Thyroid gland (tissue), 4 donors: ENCODE measurements at regions not wholly inside any gene's neighbourhood (a gene's known extent, or its start where the extent isn't known, plus 50 kb on each side); places are given as distances from the start of the nearest gene placed in this dataset.
"Not testable (repeated sequence)": the region's sequence is repeated elsewhere in the genome, so short reads cannot be mapped to it uniquely, and the experiment has no call there.

Source experiments
- CTCF ChIP-seq, 6 experiments: fragments of 200-600 bp in 3 of 6; fragments of 450-650 bp in 3 of 6; sonication (generic) in 3 of 6; IDR thresholded peaks; one replicate each; pipeline ENCODE4 v1.5.1; 2016 to 2019; ENCODE audit warnings: antibody characterized with exemption in 6 of 6, mild to moderate bottlenecking in 2 of 6, inconsistent platforms in 1 of 6, moderate library complexity in 1 of 6
- POLR2A ChIP-seq, 2 donors: fragments of 450-650 bp; IDR thresholded peaks; one replicate each; pipeline ENCODE4 v1.6.1; 2017; ENCODE audit warnings: antibody characterized with exemption in 2 of 2, mild to moderate bottlenecking in 2 of 2, moderate library complexity in 1 of 2

DNA sequence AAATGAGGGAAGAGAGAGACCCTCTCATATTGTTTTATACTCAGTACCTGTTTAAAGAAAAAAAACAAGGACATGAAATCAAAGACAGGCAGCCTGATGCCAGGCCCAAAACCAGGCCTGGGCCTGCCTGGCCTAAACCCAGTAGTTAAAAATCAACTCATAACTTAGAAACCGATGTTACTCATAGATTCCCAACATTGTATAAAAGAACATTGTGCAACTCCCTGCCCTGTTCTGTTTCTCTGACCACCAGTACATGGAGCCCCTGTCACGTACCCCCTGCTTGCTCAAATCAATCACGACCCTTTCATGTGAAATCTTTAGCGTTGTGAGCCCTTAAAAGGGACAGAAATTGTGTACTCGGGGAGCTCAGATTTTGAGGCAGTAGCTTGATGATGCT is 291.4 kb upstream of the SGCG start:
- TF ChIP-seq CTCF, POLR2A (IDR thresholded peaks at IDR 0.05): not testable (repeated sequence)
